ENCODE measurements at regions not wholly inside any gene's neighbourhood (a gene's known extent, or its start where the extent isn't known, plus 50 kb on each side); places are given as distances from the start of the nearest gene placed in this dataset.

DNA sequence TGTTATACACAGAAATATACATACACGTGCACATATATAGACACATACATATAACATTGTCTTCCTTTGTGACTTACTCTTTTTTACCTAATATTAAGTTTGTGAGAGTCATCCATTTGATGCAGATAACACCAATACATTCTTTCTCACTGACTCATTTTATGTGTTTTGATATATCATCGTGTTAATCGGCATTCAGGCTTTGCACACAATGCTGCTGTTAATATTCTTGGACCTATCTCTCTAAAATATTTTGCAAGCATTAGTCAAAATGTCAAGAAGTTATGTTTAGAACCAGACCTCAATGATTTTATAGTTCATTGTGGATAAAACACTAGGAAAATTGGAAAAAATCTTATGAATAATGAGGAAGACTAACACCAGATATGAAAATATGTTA lies 441.1 kb downstream of the LRATD1 start:
- TF ChIP-seq, protein P1, sequence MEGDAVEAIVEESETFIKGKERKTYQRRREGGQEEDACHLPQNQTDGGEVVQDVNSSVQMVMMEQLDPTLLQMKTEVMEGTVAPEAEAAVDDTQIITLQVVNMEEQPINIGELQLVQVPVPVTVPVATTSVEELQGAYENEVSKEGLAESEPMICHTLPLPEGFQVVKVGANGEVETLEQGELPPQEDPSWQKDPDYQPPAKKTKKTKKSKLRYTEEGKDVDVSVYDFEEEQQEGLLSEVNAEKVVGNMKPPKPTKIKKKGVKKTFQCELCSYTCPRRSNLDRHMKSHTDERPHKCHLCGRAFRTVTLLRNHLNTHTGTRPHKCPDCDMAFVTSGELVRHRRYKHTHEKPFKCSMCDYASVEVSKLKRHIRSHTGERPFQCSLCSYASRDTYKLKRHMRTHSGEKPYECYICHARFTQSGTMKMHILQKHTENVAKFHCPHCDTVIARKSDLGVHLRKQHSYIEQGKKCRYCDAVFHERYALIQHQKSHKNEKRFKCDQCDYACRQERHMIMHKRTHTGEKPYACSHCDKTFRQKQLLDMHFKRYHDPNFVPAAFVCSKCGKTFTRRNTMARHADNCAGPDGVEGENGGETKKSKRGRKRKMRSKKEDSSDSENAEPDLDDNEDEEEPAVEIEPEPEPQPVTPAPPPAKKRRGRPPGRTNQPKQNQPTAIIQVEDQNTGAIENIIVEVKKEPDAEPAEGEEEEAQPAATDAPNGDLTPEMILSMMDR (IDR thresholded peaks at IDR 0.05; ENCODE audit: unreplicated experiment): no peak
- H3K27ac Mint-ChIP-seq (ENCODE audit: unreplicated experiment): no peak overlapping the region
- DNase-seq (ENCODE audit: low spot score): no peak
- no peak overlapping the region for H3K4me3 Mint-ChIP-seq (ENCODE audit: unreplicated experiment)
- no peaks in the 10 kb centered on the region for H3K4me1 Mint-ChIP-seq (ENCODE audit: unreplicated experiment)
- no peaks in the 10 kb centered on the region for H3K9me3 Mint-ChIP-seq (ENCODE audit: unreplicated experiment)
- no peaks in the 10 kb centered on the region for H3K36me3 Mint-ChIP-seq (ENCODE audit: low read depth, unreplicated experiment)
- no peaks in the 10 kb centered on the region for H3K27me3 Mint-ChIP-seq (ENCODE audit: unreplicated experiment)

GRCh38 chr2:15074319-15074718 lies 441.8 kb downstream of the LRATD1 start:
- Mint-ChIP-seq H3K4me1 (ENCODE audit: unreplicated experiment) (no peaks in the 10 kb centered on the region), H3K27ac (ENCODE audit: unreplicated experiment) (no peak overlapping the region), H3K27me3 (ENCODE audit: unreplicated experiment) (no peaks in the 10 kb centered on the region), H3K9me3 (ENCODE audit: unreplicated experiment) (no peaks in the 10 kb centered on the region), H3K4me3 (ENCODE audit: unreplicated experiment) (no peak overlapping the region), H3K36me3 (ENCODE audit: low read depth, unreplicated experiment) (no peaks in the 10 kb centered on the region)
- TF ChIP-seq, protein P1 (IDR thresholded peaks at IDR 0.05; ENCODE audit: unreplicated experiment): no peak
- DNase-seq (ENCODE audit: low spot score): no peak

GRCh38 chr2:15074751-15075700 lies 442.5 kb downstream of the LRATD1 start:
- no peak for DNase-seq (ENCODE audit: low spot score)
- H3K4me1 Mint-ChIP-seq (ENCODE audit: unreplicated experiment): no peaks in the 10 kb centered on the region
- H3K36me3 Mint-ChIP-seq (ENCODE audit: low read depth, unreplicated experiment): no peaks in the 10 kb centered on the region
- H3K9me3 Mint-ChIP-seq (ENCODE audit: unreplicated experiment): no peaks in the 10 kb centered on the region
- TF ChIP-seq, protein P1 (IDR thresholded peaks at IDR 0.05; ENCODE audit: unreplicated experiment): no peak
- no peak overlapping the region for H3K4me3 Mint-ChIP-seq (ENCODE audit: unreplicated experiment)
- no peak overlapping the region for H3K27ac Mint-ChIP-seq (ENCODE audit: unreplicated experiment)
- no peaks in the 10 kb centered on the region for H3K27me3 Mint-ChIP-seq (ENCODE audit: unreplicated experiment)

- no peak for DNase-seq (ENCODE audit: low spot score)
- Mint-ChIP-seq H3K4me1 (ENCODE audit: unreplicated experiment) (no peaks in the 10 kb centered on the region), H3K27me3 (ENCODE audit: unreplicated experiment) (no peaks in the 10 kb centered on the region), H3K27ac (ENCODE audit: unreplicated experiment) (no peak overlapping the region), H3K9me3 (ENCODE audit: unreplicated experiment) (no peaks in the 10 kb centered on the region), H3K4me3 (ENCODE audit: unreplicated experiment) (no peak overlapping the region), H3K36me3 (ENCODE audit: low read depth, unreplicated experiment) (no peaks in the 10 kb centered on the region)
- TF ChIP-seq, protein P1 (IDR thresholded peaks at IDR 0.05; ENCODE audit: unreplicated experiment): no peak
Observed at GRCh38 chr2:15076668-15077067, 444.2 kb downstream of the LRATD1 start.

DNA sequence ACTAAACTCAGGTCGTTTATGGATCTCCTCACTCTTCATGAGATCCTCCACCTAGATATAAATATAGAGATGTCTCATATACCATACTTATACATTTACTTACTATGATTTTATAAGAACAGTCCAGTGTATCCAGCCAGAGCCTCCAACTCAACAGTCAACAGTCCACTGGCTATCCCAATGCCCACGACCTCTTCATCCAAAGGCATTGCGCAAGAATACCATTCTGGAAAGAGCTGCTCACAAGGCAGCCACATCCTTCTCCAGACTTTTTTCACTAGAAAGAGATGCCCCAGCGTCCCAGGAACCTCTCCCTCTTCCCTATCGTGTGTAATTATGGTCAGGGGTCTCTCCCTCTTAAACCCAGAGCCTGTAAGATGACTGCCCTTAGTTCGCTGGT lies 448.8 kb downstream of the LRATD1 start:
- TF ChIP-seq, protein P1 (IDR thresholded peaks at IDR 0.05; ENCODE audit: unreplicated experiment): no peak
- H3K36me3 Mint-ChIP-seq (ENCODE audit: low read depth, unreplicated experiment): peaks cover 5% of the 10 kb centered on the region

More for the DNA sequence above, 448.8 kb downstream of the LRATD1 start:
- H3K27me3 Mint-ChIP-seq (ENCODE audit: unreplicated experiment): peaks cover 4% of the 10 kb centered on the region
- DNase-seq (ENCODE audit: low spot score): no peak
- H3K27ac Mint-ChIP-seq (ENCODE audit: unreplicated experiment): no peak overlapping the region
- no peaks in the 10 kb centered on the region for H3K9me3 Mint-ChIP-seq (ENCODE audit: unreplicated experiment)
- H3K4me1 Mint-ChIP-seq (ENCODE audit: unreplicated experiment): no peaks in the 10 kb centered on the region
- no peak overlapping the region for H3K4me3 Mint-ChIP-seq (ENCODE audit: unreplicated experiment)

Data from endothelial cell (in vitro differentiated cells).